Osteocyte (in vitro differentiated cells): ENCODE measurements at regions not wholly inside any gene's neighbourhood (a gene's known extent, or its start where the extent isn't known, plus 50 kb on each side); places are given as distances from the start of the nearest gene placed in this dataset.

Experiments
- DNase-seq: peaks from one replicate; pipeline ENCODE4 v3.0.0; 2021; ENCODE audit warnings: mixed read lengths; ENCODE audit not compliant: unreplicated experiment; ENCODE audit errors: extremely low spot score
- H3K27ac Mint-ChIP-seq: one replicate; pipeline ENCODE4 v1.8.0; 2021; ENCODE audit warnings: mild to moderate bottlenecking, mixed read lengths; ENCODE audit not compliant: unreplicated experiment
- H3K27me3 Mint-ChIP-seq: one replicate; pipeline ENCODE4 v1.8.0; 2021; ENCODE audit warnings: mixed read lengths; ENCODE audit not compliant: unreplicated experiment
- H3K36me3 Mint-ChIP-seq: one replicate; pipeline ENCODE4 v1.8.0; 2021; ENCODE audit warnings: mixed read lengths; ENCODE audit not compliant: unreplicated experiment
- H3K4me1 Mint-ChIP-seq: one replicate; pipeline ENCODE4 v1.8.0; 2021; ENCODE audit warnings: mixed read lengths; ENCODE audit not compliant: unreplicated experiment
- H3K4me3 Mint-ChIP-seq: one replicate; pipeline ENCODE4 v1.8.0; 2021; ENCODE audit warnings: mild to moderate bottlenecking, moderate library complexity, mixed read lengths; ENCODE audit not compliant: unreplicated experiment
- H3K9me3 Mint-ChIP-seq: one replicate; pipeline ENCODE4 v1.8.0; 2021; ENCODE audit warnings: mixed read lengths; ENCODE audit not compliant: unreplicated experiment
- CTCF ChIP-seq: fragments of 200-600 bp; sonication (generic); IDR thresholded peaks from 2 replicates; pipeline ENCODE4 v1.5.0; 2021; ENCODE audit warnings: antibody characterized with exemption, mild to moderate bottlenecking, moderate library complexity

- TF ChIP-seq CTCF, result no peak
These were observed 538.0 kb upstream of the ATP2B1 start for GRCh38 chr12:90246688-90247087.

DNA sequence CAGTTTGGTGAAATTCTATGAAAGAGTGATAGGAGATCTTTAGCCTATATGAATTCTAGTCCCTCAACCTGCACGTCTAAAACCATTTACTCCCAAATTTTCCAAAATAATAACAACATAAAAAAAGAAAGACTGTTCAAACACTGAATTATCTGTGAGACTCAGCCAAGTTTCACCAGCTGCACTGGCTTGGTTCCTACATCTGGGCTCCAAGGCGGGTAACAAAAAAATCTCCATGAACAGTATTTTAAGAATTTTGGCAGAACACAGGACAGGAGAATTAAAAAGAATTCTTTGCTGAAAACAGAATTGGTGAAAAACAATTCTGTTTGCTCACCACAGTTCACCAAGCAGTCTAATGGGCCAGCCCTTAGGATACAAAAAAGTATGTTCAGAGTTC, 536.8 kb upstream of the ATP2B1 start:
- Mint-ChIP-seq H3K27me3 (no peaks in the 10 kb centered on the region), H3K4me1 (peaks cover 21% of the 10 kb centered on the region), H3K27ac (no peak overlapping the region), H3K4me3 (no peak overlapping the region), H3K9me3 (peaks cover 6% of the 10 kb centered on the region), H3K36me3 (no peaks in the 10 kb centered on the region)
- no peak for TF ChIP-seq CTCF
- DNase-seq, result no peak

More at GRCh38 chr12:90246688-90247087, 538.0 kb upstream of the ATP2B1 start:
- DNase-seq, result no peak
- H3K9me3 Mint-ChIP-seq, result peaks cover 6% of the 10 kb centered on the region
- H3K27me3 Mint-ChIP-seq, result no peaks in the 10 kb centered on the region
- no peak overlapping the region for H3K4me3 Mint-ChIP-seq
- peaks cover 21% of the 10 kb centered on the region for H3K4me1 Mint-ChIP-seq
- no peaks in the 10 kb centered on the region for H3K36me3 Mint-ChIP-seq
- no peak overlapping the region for H3K27ac Mint-ChIP-seq

- H3K36me3 Mint-ChIP-seq, result no peaks in the 10 kb centered on the region
- H3K4me1 Mint-ChIP-seq, result peaks cover 21% of the 10 kb centered on the region
- H3K27ac Mint-ChIP-seq, result peak overlapping the region; percentile 45
- H3K9me3 Mint-ChIP-seq, result peaks cover 6% of the 10 kb centered on the region
- TF ChIP-seq CTCF, result no peak
- no peaks in the 10 kb centered on the region for H3K27me3 Mint-ChIP-seq
- H3K4me3 Mint-ChIP-seq, result no peak overlapping the region
- DNase-seq, result no peak
These were observed 535.6 kb upstream of the ATP2B1 start for GRCh38 chr12:90244232-90244631.

DNA sequence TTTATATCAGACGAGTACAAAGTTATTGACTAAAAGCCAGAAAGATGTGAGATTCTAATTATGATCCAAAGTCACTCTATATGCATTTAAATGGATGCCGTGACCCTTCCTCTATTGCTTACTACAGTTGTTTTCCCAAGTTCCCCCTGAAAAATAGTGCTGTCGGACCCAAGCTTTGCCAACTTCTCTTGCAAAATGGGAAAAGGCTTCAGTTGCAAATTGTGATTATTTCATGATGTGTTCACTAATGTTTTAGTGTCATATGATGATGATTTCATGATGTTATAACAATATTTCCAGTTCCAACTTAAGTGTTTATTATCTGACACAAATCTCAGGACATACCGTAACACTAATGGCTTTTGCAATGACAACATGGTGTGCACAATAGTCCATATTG, 534.6 kb upstream of the ATP2B1 start:
- Mint-ChIP-seq H3K4me1 (peaks cover 21% of the 10 kb centered on the region), H3K4me3 (no peak overlapping the region), H3K9me3 (no peaks in the 10 kb centered on the region), H3K27ac (no peak overlapping the region), H3K36me3 (no peaks in the 10 kb centered on the region), H3K27me3 (no peaks in the 10 kb centered on the region)
- no peak for DNase-seq
- TF ChIP-seq CTCF, result no peak

DNA sequence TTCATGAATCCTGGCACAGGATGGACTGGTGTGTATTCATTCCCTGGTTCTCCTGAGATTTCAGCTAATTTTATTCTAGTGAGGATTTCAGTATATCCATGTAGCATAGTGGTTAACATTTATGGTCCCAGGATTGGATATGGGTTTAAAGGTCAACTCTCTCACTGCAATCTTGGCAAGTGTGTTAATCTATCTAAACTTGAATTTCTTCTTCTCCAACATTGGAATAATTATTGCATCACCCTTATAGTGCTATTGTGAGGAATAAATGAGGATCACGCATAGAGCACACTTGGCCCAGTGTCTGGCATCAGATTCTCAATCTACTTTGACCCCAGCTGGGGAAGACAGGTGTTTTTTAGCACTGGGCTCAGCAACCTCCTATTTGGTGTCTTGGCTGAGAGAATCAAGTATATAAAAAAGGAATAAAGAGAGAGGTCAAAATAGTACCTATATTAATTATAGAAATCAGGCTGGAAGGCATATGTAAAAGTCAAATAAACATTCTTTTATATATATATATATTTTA, 531.2 kb upstream of the ATP2B1 start:
- Mint-ChIP-seq H3K9me3 (peaks cover 13% of the 10 kb centered on the region), H3K36me3 (no peaks in the 10 kb centered on the region), H3K4me3 (no peak overlapping the region), H3K27ac (no peak overlapping the region), H3K4me1 (peaks cover 24% of the 10 kb centered on the region), H3K27me3 (no peaks in the 10 kb centered on the region)
- no peak for TF ChIP-seq CTCF
- no peak for DNase-seq
